Heart left ventricle (tissue), 13 donors: ENCODE measurements at regions not wholly inside any gene's neighbourhood (a gene's known extent, or its start where the extent isn't known, plus 50 kb on each side); places are given as distances from the start of the nearest gene placed in this dataset.

Experiments
- CTCF ChIP-seq, 12 donors: fragments of 200-600 bp; sonication (generic) in 4 of 12; IDR thresholded peaks; one replicate each; pipeline versions ENCODE4 v1.5.0 to v1.8.0; 2018 to 2022; ENCODE audit warnings: antibody characterized with exemption in 12 of 12, mild to moderate bottlenecking in 5 of 12
- POLR2A ChIP-seq, 2 donors: fragments of 450-650 bp; IDR thresholded peaks; one replicate each; pipeline ENCODE4 v1.6.1; 2017; ENCODE audit warnings: antibody characterized with exemption in 2 of 2, mild to moderate bottlenecking in 2 of 2, moderate library complexity in 2 of 2
- donor health status: ischemic (EF 13 %, LVEDD 7.1; RV severe dilation, severe dysfunction).
- donor health status: DM: no; HTN: yes; CAD: no.
- donor health status: DM: no; HTN: no; CAD: no.
- donor health status: ischemic (EF 25% LVEDD 6.9; RV normal size, moderate dysfunction).
- donor health status: ischemic (EF 25% LVEDD 5.7; RV mildly dilated, moderate dysfunction).
- donor health status: ischemic (EF 35%, LVEDD 5.7; RV mildly dilated, moderate dysfunction).
- donor health status: nonischemic (EF 11% LVEDD 7.7; RV severe dilation, severe dysfunction).
- donor health status: DM: yes; HTN: yes; CAD: no.
- donor health status: PGD.
- donor health status: ischemic (EF 29% LVEDD 5.4; RV normal size, mild dysfunction).
- donor health status: nonischemic (EF 23%, LVEDD 6.1; RV moderate dilation, normal function).

GRCh38 chr2:43171789-43172188, 54.6 kb downstream of the ZFP36L2 start:
- TF ChIP-seq CTCF (IDR thresholded peaks at IDR 0.05) (no peak), POLR2A (IDR thresholded peaks at IDR 0.05) (no peak)
